Gastroesophageal sphincter (tissue), 3 donors: ENCODE measurements at regions not wholly inside any gene's neighbourhood (a gene's known extent, or its start where the extent isn't known, plus 50 kb on each side); places are given as distances from the start of the nearest gene placed in this dataset.

Experiments used
- POLR2A ChIP-seq, 2 donors: fragments of 450-650 bp; IDR thresholded peaks; one replicate each; pipeline ENCODE4 v1.6.1; 2017; ENCODE audit warnings: antibody characterized with exemption in 2 of 2, mild to moderate bottlenecking in 2 of 2, moderate library complexity in 1 of 2
- POLR2AphosphoS5 ChIP-seq: sonication (generic); formaldehyde crosslinking; IDR thresholded peaks from one replicate; pipeline ENCODE4 v1.6.1; 2017; ENCODE audit warnings: antibody characterized with exemption
- TF ChIP-seq, protein P1 (sequence below), 4 experiments: fragments of 200-600 bp in 2 of 4; fragments of 450-650 bp in 2 of 4; sonication (generic) in 1 of 4; IDR thresholded peaks; one replicate each; pipeline ENCODE4 v1.5.1; 2017 to 2019; ENCODE audit warnings: antibody characterized with exemption in 4 of 4, mild to moderate bottlenecking in 2 of 4, moderate library complexity in 2 of 4

- TF ChIP-seq, protein P1, sequence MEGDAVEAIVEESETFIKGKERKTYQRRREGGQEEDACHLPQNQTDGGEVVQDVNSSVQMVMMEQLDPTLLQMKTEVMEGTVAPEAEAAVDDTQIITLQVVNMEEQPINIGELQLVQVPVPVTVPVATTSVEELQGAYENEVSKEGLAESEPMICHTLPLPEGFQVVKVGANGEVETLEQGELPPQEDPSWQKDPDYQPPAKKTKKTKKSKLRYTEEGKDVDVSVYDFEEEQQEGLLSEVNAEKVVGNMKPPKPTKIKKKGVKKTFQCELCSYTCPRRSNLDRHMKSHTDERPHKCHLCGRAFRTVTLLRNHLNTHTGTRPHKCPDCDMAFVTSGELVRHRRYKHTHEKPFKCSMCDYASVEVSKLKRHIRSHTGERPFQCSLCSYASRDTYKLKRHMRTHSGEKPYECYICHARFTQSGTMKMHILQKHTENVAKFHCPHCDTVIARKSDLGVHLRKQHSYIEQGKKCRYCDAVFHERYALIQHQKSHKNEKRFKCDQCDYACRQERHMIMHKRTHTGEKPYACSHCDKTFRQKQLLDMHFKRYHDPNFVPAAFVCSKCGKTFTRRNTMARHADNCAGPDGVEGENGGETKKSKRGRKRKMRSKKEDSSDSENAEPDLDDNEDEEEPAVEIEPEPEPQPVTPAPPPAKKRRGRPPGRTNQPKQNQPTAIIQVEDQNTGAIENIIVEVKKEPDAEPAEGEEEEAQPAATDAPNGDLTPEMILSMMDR (IDR thresholded peaks at IDR 0.05): no peak
- TF ChIP-seq POLR2A (IDR thresholded peaks at IDR 0.05): no peak
- no peak for TF ChIP-seq POLR2AphosphoS5
Observed at GRCh38 chr18:1227025-1227424, 322.4 kb downstream of the ADCYAP1 start.
